SK-N-SH (cell line): ENCODE measurements at regions not wholly inside any gene's neighbourhood (a gene's known extent, or its start where the extent isn't known, plus 50 kb on each side); places are given as distances from the start of the nearest gene placed in this dataset.

Source experiments
- CTCF ChIA-PET: fragments of 300-600, 350-600 bp; formaldehyde crosslinking; extraction: SDS; loops from one replicate; lab custom pipeline; 2021; lab: Yijun Ruan, JAX
- POLR2A ChIA-PET: fragments of 350-600 bp; sonication (Branson Sonifier 250); formaldehyde crosslinking; extraction: SDS; loops from one replicate; lab custom pipeline; 2020; ENCODE audit warnings: antibody characterized with exemption, inconsistent platforms; lab: Yijun Ruan, JAX
- DNase-seq: peaks from one replicate; pipeline ENCODE4 v3.0.0; 2012
- H2AFZ ChIP-seq: fragments of 200-600 bp; sonication (generic); 2 replicates; pipeline ENCODE4 v1.8.1; 2016; ENCODE audit warnings: antibody characterized with exemption, mild to moderate bottlenecking, low read depth
- H3F3A ChIP-seq: fragments of 200-600 bp; sonication (generic); replicated peaks from 2 replicates; pipeline ENCODE3; 2016; ENCODE audit warnings: antibody characterized with exemption, mild to moderate bottlenecking; ENCODE audit not compliant: insufficient read depth
- H3K27ac ChIP-seq, 2 experiments: fragments of 200-500 bp in 1 of 2; fragments of 200-600 bp in 1 of 2; sonication (Bioruptor generic) in 1 of 2; sonication (generic), shearing (Covaris generic) in 1 of 2; 2 replicates each; pipeline versions ENCODE4 v1.5.1 to v1.6.1; 2014 to 2016; ENCODE audit warnings: low read depth in 2 of 2, inconsistent platforms in 1 of 2, low read length in 1 of 2, mild to moderate bottlenecking in 1 of 2, mixed read lengths in 1 of 2
- H3K27me3 ChIP-seq: fragments of 200-600 bp; sonication (generic), shearing (Covaris generic); 2 replicates; pipeline ENCODE4 v1.6.1; 2016; ENCODE audit warnings: mixed run types; ENCODE audit not compliant: insufficient read depth
- H3K36me3 ChIP-seq, 2 experiments: fragments of 200-500 bp in 1 of 2; fragments of 200-600 bp in 1 of 2; sonication (Bioruptor generic) in 1 of 2; sonication (generic) in 1 of 2; replicated peaks in 1 of 2; 2 replicates each; pipeline versions ENCODE3 to v1.5.1; 2014 to 2016; ENCODE audit warnings: low read length in 1 of 2, mild to moderate bottlenecking in 1 of 2; ENCODE audit not compliant: insufficient read depth in 2 of 2, control insufficient read depth in 1 of 2
- H3K4me1 ChIP-seq, 2 experiments: fragments of 200-500 bp in 1 of 2; fragments of 200-600 bp in 1 of 2; sonication (Bioruptor generic) in 1 of 2; sonication (generic), shearing (Covaris generic) in 1 of 2; 2 replicates each; pipeline versions ENCODE4 v1.5.1 to v1.6.1; 2014 to 2016; ENCODE audit warnings: low read depth in 1 of 2, low read length in 1 of 2, mixed run types in 1 of 2; ENCODE audit not compliant: insufficient read depth in 2 of 2, control insufficient read depth in 1 of 2
- H3K4me2 ChIP-seq: fragments of 200-600 bp; sonication (generic), shearing (Covaris generic); 2 replicates; pipeline ENCODE4 v1.6.1; 2017; ENCODE audit warnings: mixed run types
- H3K4me3 ChIP-seq, 2 experiments: fragments of 200-500 bp in 1 of 2; fragments of 200-600 bp in 1 of 2; sonication (Bioruptor generic) in 1 of 2; sonication (generic), shearing (Covaris generic) in 1 of 2; 2 replicates each; pipeline versions ENCODE4 v1.5.1 to v1.8.1; 2014 to 2016; ENCODE audit warnings: low read depth in 2 of 2, inconsistent platforms in 1 of 2, low read length in 1 of 2, mild to moderate bottlenecking in 1 of 2, mixed read lengths in 1 of 2, moderate library complexity in 1 of 2
- H3K79me2 ChIP-seq: fragments of 200-600 bp; sonication (generic); 2 replicates; pipeline ENCODE4 v1.8.1; 2017; ENCODE audit warnings: mild to moderate bottlenecking; ENCODE audit not compliant: insufficient read depth
- H3K9ac ChIP-seq: fragments of 200-600 bp; sonication (generic); 2 replicates; pipeline ENCODE4 v1.6.1; 2017; ENCODE audit warnings: mixed run types
- H3K9me2 ChIP-seq: fragments of 200-600 bp; sonication (generic); 2 replicates; pipeline ENCODE4 v1.6.1; 2017; ENCODE audit warnings: mixed run types
- H3K9me3 ChIP-seq: fragments of 200-600 bp; sonication (generic); 2 replicates; pipeline ENCODE4 v1.6.1; 2017; ENCODE audit warnings: mixed run types, mild to moderate bottlenecking, moderate library complexity
- H4K20me1 ChIP-seq: fragments of 200-600 bp; sonication (generic); 2 replicates; pipeline ENCODE4 v1.6.1; 2017; ENCODE audit warnings: mild to moderate bottlenecking, mixed run types; ENCODE audit not compliant: insufficient read depth
- ELF1 ChIP-seq: IDR thresholded peaks from 2 replicates; pipeline ENCODE4 v1.4.0; 2012
- NFIC ChIP-seq: IDR thresholded peaks from 2 replicates; pipeline ENCODE4 v1.4.0; 2012; ENCODE audit warnings: borderline replicate concordance
- RAD21 ChIP-seq: IDR thresholded peaks from 2 replicates; pipeline ENCODE4 v1.6.1; 2012; ENCODE audit warnings: mild to moderate bottlenecking, low read length
- RFX5 ChIP-seq: IDR thresholded peaks from 2 replicates; pipeline ENCODE4 v1.6.1; 2012; ENCODE audit warnings: mild to moderate bottlenecking, improper control_type of control experiment, low read length
- YY1 ChIP-seq: IDR thresholded peaks from 2 replicates; pipeline ENCODE4 v1.4.0; 2012; ENCODE audit warnings: low read depth, mild to moderate bottlenecking
- WGBS: methylation state at CpG from one replicate; pipeline ENCODE4 v1.1.6; 2017; ENCODE audit warnings: low lambda C conversion rate; 5-methylcytosine and 5-hydroxymethylcytosine counted together
- TF ChIP-seq, protein P1 (sequence below): fragments of 200-600 bp; sonication (generic); IDR thresholded peaks from 2 replicates; pipeline ENCODE4 v1.6.1; 2017; ENCODE audit warnings: antibody characterized with exemption, mild to moderate bottlenecking, moderate library complexity
- TF ChIP-seq, protein P2 (sequence below): fragments of 150-350 bp; IDR thresholded peaks from 2 replicates; pipeline ENCODE4 v1.6.1; 2017; ENCODE audit warnings: antibody characterized with exemption, low read length, low read depth, borderline replicate concordance
- TF ChIP-seq, protein P3 (sequence below): IDR thresholded peaks from 2 replicates; pipeline ENCODE4 v1.6.1; 2012; ENCODE audit warnings: mild to moderate bottlenecking, low read depth, low read length, moderate library complexity

DNA sequence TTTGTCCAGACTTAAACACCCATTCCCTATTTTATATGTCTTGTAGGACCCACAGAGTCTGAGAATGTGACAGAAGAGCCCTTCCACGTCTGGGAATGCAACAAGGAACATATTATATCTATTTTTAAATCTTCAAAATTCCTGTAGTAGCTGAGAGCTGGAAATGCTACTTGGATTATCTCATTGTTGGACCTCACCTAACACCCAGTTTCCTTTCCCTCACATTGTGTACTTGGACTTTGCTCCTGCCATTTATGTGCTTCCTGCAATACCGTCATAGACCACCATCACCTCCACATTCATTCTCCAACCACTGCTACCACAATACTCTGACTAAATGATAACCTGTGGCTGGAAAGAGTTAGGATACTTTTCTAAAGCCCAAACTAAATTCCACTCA is 335.4 kb downstream of the COL12A1 start:
- no peak for TF ChIP-seq RFX5
- TF ChIP-seq, protein P1, sequence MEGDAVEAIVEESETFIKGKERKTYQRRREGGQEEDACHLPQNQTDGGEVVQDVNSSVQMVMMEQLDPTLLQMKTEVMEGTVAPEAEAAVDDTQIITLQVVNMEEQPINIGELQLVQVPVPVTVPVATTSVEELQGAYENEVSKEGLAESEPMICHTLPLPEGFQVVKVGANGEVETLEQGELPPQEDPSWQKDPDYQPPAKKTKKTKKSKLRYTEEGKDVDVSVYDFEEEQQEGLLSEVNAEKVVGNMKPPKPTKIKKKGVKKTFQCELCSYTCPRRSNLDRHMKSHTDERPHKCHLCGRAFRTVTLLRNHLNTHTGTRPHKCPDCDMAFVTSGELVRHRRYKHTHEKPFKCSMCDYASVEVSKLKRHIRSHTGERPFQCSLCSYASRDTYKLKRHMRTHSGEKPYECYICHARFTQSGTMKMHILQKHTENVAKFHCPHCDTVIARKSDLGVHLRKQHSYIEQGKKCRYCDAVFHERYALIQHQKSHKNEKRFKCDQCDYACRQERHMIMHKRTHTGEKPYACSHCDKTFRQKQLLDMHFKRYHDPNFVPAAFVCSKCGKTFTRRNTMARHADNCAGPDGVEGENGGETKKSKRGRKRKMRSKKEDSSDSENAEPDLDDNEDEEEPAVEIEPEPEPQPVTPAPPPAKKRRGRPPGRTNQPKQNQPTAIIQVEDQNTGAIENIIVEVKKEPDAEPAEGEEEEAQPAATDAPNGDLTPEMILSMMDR = peak; percentile 14; the same call in 1 of the 2 replicates
- H3K36me3 ChIP-seq = no peaks in the 10 kb centered on the region
- no peak for DNase-seq
- no peak overlapping the region for H3K4me2 ChIP-seq
- H3F3A ChIP-seq = no peaks in the 10 kb centered on the region
- H4K20me1 ChIP-seq = no peaks in the 10 kb centered on the region
- H3K27me3 ChIP-seq = no peaks in the 10 kb centered on the region; the same call in 1 of the 2 replicates
- H3K9me3 ChIP-seq = no peaks in the 10 kb centered on the region
- H3K4me3 ChIP-seq = no peak overlapping the region
- ChIA-PET POLR2A (no interaction called here), CTCF (interaction anchor here (0.8 kb wide), 1 partner anchor 100 kb away, joined by 3 read pairs; no protein-coding TSS in a partner anchor)
- 0% methylated on average over 2 of the region's 2 CpGs for WGBS
- H3K27ac ChIP-seq = no peak overlapping the region
- H3K9me2 ChIP-seq = no peaks in the 10 kb centered on the region
- no peak overlapping the region for H2AFZ ChIP-seq
- H3K79me2 ChIP-seq = no peaks in the 10 kb centered on the region
- H3K4me1 ChIP-seq = no peaks in the 10 kb centered on the region
- H3K9ac ChIP-seq = no peak overlapping the region

DNA sequence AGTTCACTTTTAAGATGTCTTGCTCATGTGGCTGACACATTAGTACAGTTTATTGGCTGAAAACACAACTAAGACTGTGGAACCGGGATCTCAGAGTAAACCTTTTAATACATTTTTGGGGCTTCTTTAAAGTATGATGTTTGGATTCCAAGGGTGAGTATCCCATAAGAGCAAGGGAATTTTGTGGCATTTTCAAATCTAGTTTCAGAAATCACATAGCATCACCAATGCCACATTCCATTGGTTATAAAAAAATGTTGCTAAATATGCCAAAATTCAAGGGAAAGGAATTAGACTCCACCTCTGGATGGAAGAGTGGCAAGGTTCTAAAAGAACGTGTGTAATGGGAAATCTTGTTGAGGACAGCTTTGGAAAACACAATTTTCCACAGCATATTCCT is 338.6 kb downstream of the COL12A1 start:
- ChIA-PET CTCF (no interaction called here), POLR2A (no interaction called here)
- H4K20me1 ChIP-seq = no peaks in the 10 kb centered on the region
- H3K4me1 ChIP-seq = no peaks in the 10 kb centered on the region
- H3K4me3 ChIP-seq = no peak overlapping the region
- H3K27ac ChIP-seq = no peak overlapping the region
- H3F3A ChIP-seq = no peaks in the 10 kb centered on the region
- H3K36me3 ChIP-seq = no peaks in the 10 kb centered on the region
- H3K27me3 ChIP-seq = no peaks in the 10 kb centered on the region
- H2AFZ ChIP-seq = no peak overlapping the region
- no peaks in the 10 kb centered on the region for H3K9me2 ChIP-seq
- no peak overlapping the region for H3K9ac ChIP-seq
- no peak for DNase-seq
- no peaks in the 10 kb centered on the region for H3K79me2 ChIP-seq
- TF ChIP-seq RAD21 (no peak), NFIC (no peak), ELF1 (no peak), YY1 (no peak)
- TF ChIP-seq, protein P2, sequence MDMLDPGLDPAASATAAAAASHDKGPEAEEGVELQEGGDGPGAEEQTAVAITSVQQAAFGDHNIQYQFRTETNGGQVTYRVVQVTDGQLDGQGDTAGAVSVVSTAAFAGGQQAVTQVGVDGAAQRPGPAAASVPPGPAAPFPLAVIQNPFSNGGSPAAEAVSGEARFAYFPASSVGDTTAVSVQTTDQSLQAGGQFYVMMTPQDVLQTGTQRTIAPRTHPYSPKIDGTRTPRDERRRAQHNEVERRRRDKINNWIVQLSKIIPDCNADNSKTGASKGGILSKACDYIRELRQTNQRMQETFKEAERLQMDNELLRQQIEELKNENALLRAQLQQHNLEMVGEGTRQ = no peak
- TF ChIP-seq, protein P3, sequence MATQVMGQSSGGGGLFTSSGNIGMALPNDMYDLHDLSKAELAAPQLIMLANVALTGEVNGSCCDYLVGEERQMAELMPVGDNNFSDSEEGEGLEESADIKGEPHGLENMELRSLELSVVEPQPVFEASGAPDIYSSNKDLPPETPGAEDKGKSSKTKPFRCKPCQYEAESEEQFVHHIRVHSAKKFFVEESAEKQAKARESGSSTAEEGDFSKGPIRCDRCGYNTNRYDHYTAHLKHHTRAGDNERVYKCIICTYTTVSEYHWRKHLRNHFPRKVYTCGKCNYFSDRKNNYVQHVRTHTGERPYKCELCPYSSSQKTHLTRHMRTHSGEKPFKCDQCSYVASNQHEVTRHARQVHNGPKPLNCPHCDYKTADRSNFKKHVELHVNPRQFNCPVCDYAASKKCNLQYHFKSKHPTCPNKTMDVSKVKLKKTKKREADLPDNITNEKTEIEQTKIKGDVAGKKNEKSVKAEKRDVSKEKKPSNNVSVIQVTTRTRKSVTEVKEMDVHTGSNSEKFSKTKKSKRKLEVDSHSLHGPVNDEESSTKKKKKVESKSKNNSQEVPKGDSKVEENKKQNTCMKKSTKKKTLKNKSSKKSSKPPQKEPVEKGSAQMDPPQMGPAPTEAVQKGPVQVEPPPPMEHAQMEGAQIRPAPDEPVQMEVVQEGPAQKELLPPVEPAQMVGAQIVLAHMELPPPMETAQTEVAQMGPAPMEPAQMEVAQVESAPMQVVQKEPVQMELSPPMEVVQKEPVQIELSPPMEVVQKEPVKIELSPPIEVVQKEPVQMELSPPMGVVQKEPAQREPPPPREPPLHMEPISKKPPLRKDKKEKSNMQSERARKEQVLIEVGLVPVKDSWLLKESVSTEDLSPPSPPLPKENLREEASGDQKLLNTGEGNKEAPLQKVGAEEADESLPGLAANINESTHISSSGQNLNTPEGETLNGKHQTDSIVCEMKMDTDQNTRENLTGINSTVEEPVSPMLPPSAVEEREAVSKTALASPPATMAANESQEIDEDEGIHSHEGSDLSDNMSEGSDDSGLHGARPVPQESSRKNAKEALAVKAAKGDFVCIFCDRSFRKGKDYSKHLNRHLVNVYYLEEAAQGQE = no peak
- WGBS = 0% methylated on average over 2 of the region's 2 CpGs
- no peak overlapping the region for H3K4me2 ChIP-seq
- no peaks in the 10 kb centered on the region for H3K9me3 ChIP-seq
